T-helper 2 cell treated with Interferon-gamma antibody and Interleukin-4, amounts not matched to agents 5 μg/mL and 100 μg/mL, for 36 hours (primary cell): ENCODE measurements at regions not wholly inside any gene's neighbourhood (a gene's known extent, or its start where the extent isn't known, plus 50 kb on each side); places are given as distances from the start of the nearest gene placed in this dataset.

Source experiments
- DNase-seq: peaks from one replicate; pipeline ENCODE4 v3.0.0; 2021; ENCODE audit warnings: low spot score
- H3K27ac Mint-ChIP-seq: one replicate; pipeline ENCODE4 v1.8.0; 2021; ENCODE audit warnings: mild to moderate bottlenecking, mixed read lengths
- H3K27me3 Mint-ChIP-seq: one replicate; pipeline ENCODE4 v1.8.0; 2021; ENCODE audit warnings: low read depth, mixed read lengths
- H3K36me3 Mint-ChIP-seq: one replicate; pipeline ENCODE4 v1.8.0; 2021; ENCODE audit warnings: low read depth, mixed read lengths
- H3K4me1 Mint-ChIP-seq: one replicate; pipeline ENCODE4 v1.8.0; 2021; ENCODE audit warnings: low read depth, mixed read lengths
- H3K4me3 Mint-ChIP-seq: one replicate; pipeline ENCODE4 v1.8.0; 2022; ENCODE audit warnings: mild to moderate bottlenecking, moderate library complexity, mixed read lengths
- H3K9me3 Mint-ChIP-seq: one replicate; pipeline ENCODE4 v1.8.0; 2021; ENCODE audit warnings: mixed read lengths

GRCh38 chr2:19785867-19786266, 115.9 kb downstream of the TTC32 start:
- DNase-seq: no peak
- Mint-ChIP-seq H3K27me3 (no peaks in the 10 kb centered on the region), H3K9me3 (no peaks in the 10 kb centered on the region), H3K4me3 (no peak overlapping the region), H3K36me3 (no peaks in the 10 kb centered on the region), H3K4me1 (no peaks in the 10 kb centered on the region), H3K27ac (no peak overlapping the region)

GRCh38 chr2:19785447-19785846, 116.3 kb downstream of the TTC32 start:
- no peak overlapping the region for H3K27ac Mint-ChIP-seq
- H3K9me3 Mint-ChIP-seq: no peaks in the 10 kb centered on the region
- no peaks in the 10 kb centered on the region for H3K36me3 Mint-ChIP-seq

GRCh38 chr2:19784456-19784855, 117.3 kb downstream of the TTC32 start:
- Mint-ChIP-seq H3K27me3 (no peaks in the 10 kb centered on the region), H3K4me1 (no peaks in the 10 kb centered on the region), H3K36me3 (no peaks in the 10 kb centered on the region), H3K4me3 (no peak overlapping the region), H3K9me3 (no peaks in the 10 kb centered on the region), H3K27ac (no peak overlapping the region)
- DNase-seq: no peak

More at GRCh38 chr2:19785447-19785846, 116.3 kb downstream of the TTC32 start:
- no peaks in the 10 kb centered on the region for H3K27me3 Mint-ChIP-seq
- H3K4me3 Mint-ChIP-seq: no peak overlapping the region
- H3K4me1 Mint-ChIP-seq: no peaks in the 10 kb centered on the region
- no peak for DNase-seq

GRCh38 chr2:19783935-19784334, 117.8 kb downstream of the TTC32 start:
- no peaks in the 10 kb centered on the region for H3K9me3 Mint-ChIP-seq
- no peaks in the 10 kb centered on the region for H3K27me3 Mint-ChIP-seq
- DNase-seq: no peak
- no peak overlapping the region for H3K4me3 Mint-ChIP-seq
- H3K4me1 Mint-ChIP-seq: no peaks in the 10 kb centered on the region
- no peak overlapping the region for H3K27ac Mint-ChIP-seq
- no peaks in the 10 kb centered on the region for H3K36me3 Mint-ChIP-seq

- Mint-ChIP-seq H3K9me3 (no peaks in the 10 kb centered on the region), H3K4me3 (no peak overlapping the region), H3K27ac (no peak overlapping the region), H3K4me1 (no peaks in the 10 kb centered on the region), H3K27me3 (peaks cover 4% of the 10 kb centered on the region), H3K36me3 (no peaks in the 10 kb centered on the region)
- DNase-seq: no peak
Measured at GRCh38 chr2:19776941-19777514, 124.8 kb downstream of the TTC32 start.

GRCh38 chr2:19775838-19776237, 125.9 kb downstream of the TTC32 start:
- no peaks in the 10 kb centered on the region for H3K9me3 Mint-ChIP-seq
- H3K4me1 Mint-ChIP-seq: no peaks in the 10 kb centered on the region
- H3K4me3 Mint-ChIP-seq: no peak overlapping the region
- H3K27me3 Mint-ChIP-seq: peaks cover 4% of the 10 kb centered on the region
- no peak for DNase-seq
- no peak overlapping the region for H3K27ac Mint-ChIP-seq
- H3K36me3 Mint-ChIP-seq: no peaks in the 10 kb centered on the region

- no peaks in the 10 kb centered on the region for H3K4me1 Mint-ChIP-seq
- no peaks in the 10 kb centered on the region for H3K9me3 Mint-ChIP-seq
- no peak overlapping the region for H3K4me3 Mint-ChIP-seq
- peaks cover 4% of the 10 kb centered on the region for H3K27me3 Mint-ChIP-seq
- no peak overlapping the region for H3K27ac Mint-ChIP-seq
- no peaks in the 10 kb centered on the region for H3K36me3 Mint-ChIP-seq
- DNase-seq: no peak
Measured at GRCh38 chr2:19775315-19775714, 126.5 kb downstream of the TTC32 start.

- no peaks in the 10 kb centered on the region for H3K4me1 Mint-ChIP-seq
- peaks cover 4% of the 10 kb centered on the region for H3K27me3 Mint-ChIP-seq
- no peak for DNase-seq
- no peaks in the 10 kb centered on the region for H3K36me3 Mint-ChIP-seq
- no peaks in the 10 kb centered on the region for H3K9me3 Mint-ChIP-seq
- no peak overlapping the region for H3K27ac Mint-ChIP-seq
- H3K4me3 Mint-ChIP-seq: no peak overlapping the region
Measured at GRCh38 chr2:19774805-19775176, 127.0 kb downstream of the TTC32 start.

- no peaks in the 10 kb centered on the region for H3K36me3 Mint-ChIP-seq
- no peaks in the 10 kb centered on the region for H3K4me1 Mint-ChIP-seq
- no peak overlapping the region for H3K4me3 Mint-ChIP-seq
Measured at GRCh38 chr2:19772981-19773380, 128.8 kb downstream of the TTC32 start.

GRCh38 chr2:19769513-19769912, 132.3 kb downstream of the TTC32 start:
- H3K36me3 Mint-ChIP-seq: no peaks in the 10 kb centered on the region
- H3K4me1 Mint-ChIP-seq: no peaks in the 10 kb centered on the region
- H3K27me3 Mint-ChIP-seq: peaks cover 5% of the 10 kb centered on the region
- DNase-seq: no peak
- H3K27ac Mint-ChIP-seq: no peak overlapping the region
- H3K9me3 Mint-ChIP-seq: no peaks in the 10 kb centered on the region
- no peak overlapping the region for H3K4me3 Mint-ChIP-seq

More at GRCh38 chr2:19772981-19773380, 128.8 kb downstream of the TTC32 start:
- DNase-seq: no peak
- H3K9me3 Mint-ChIP-seq: no peaks in the 10 kb centered on the region
- H3K27me3 Mint-ChIP-seq: peaks cover 4% of the 10 kb centered on the region
- H3K27ac Mint-ChIP-seq: no peak overlapping the region

- peaks cover 4% of the 10 kb centered on the region for H3K27me3 Mint-ChIP-seq
- no peak overlapping the region for H3K27ac Mint-ChIP-seq
- no peak for DNase-seq
- no peaks in the 10 kb centered on the region for H3K4me1 Mint-ChIP-seq
- H3K36me3 Mint-ChIP-seq: no peaks in the 10 kb centered on the region
- H3K4me3 Mint-ChIP-seq: no peak overlapping the region
- H3K9me3 Mint-ChIP-seq: no peaks in the 10 kb centered on the region
Measured at GRCh38 chr2:19767899-19768298, 133.9 kb downstream of the TTC32 start.

GRCh38 chr2:19764998-19765397, 136.8 kb downstream of the TTC32 start:
- H3K27me3 Mint-ChIP-seq: peaks cover 2% of the 10 kb centered on the region
- H3K27ac Mint-ChIP-seq: no peak overlapping the region
- H3K4me3 Mint-ChIP-seq: no peak overlapping the region
- no peaks in the 10 kb centered on the region for H3K9me3 Mint-ChIP-seq
- DNase-seq: no peak
- H3K4me1 Mint-ChIP-seq: no peaks in the 10 kb centered on the region
- no peaks in the 10 kb centered on the region for H3K36me3 Mint-ChIP-seq

GRCh38 chr2:19763731-19764130, 138.1 kb downstream of the TTC32 start:
- Mint-ChIP-seq H3K4me1 (no peaks in the 10 kb centered on the region), H3K27me3 (peaks cover 2% of the 10 kb centered on the region)

GRCh38 chr2:19762959-19763605, 138.7 kb downstream of the TTC32 start:
- Mint-ChIP-seq H3K4me1 (no peaks in the 10 kb centered on the region), H3K27ac (no peak overlapping the region), H3K4me3 (no peak overlapping the region), H3K27me3 (peaks cover 2% of the 10 kb centered on the region), H3K9me3 (no peaks in the 10 kb centered on the region), H3K36me3 (no peaks in the 10 kb centered on the region)
- DNase-seq: no peak

More at GRCh38 chr2:19763731-19764130, 138.1 kb downstream of the TTC32 start:
- no peaks in the 10 kb centered on the region for H3K36me3 Mint-ChIP-seq
- no peak overlapping the region for H3K4me3 Mint-ChIP-seq
- no peak for DNase-seq
- H3K9me3 Mint-ChIP-seq: no peaks in the 10 kb centered on the region
- H3K27ac Mint-ChIP-seq: no peak overlapping the region

- Mint-ChIP-seq H3K4me3 (no peak overlapping the region), H3K27me3 (peaks cover 2% of the 10 kb centered on the region), H3K36me3 (no peaks in the 10 kb centered on the region), H3K9me3 (no peaks in the 10 kb centered on the region), H3K27ac (no peak overlapping the region), H3K4me1 (no peaks in the 10 kb centered on the region)
- no peak for DNase-seq
Measured at GRCh38 chr2:19762142-19762541, 139.6 kb downstream of the TTC32 start.
